NCI-H524 (cell line): ENCODE measurements at regions not wholly inside any gene's neighbourhood (a gene's known extent, or its start where the extent isn't known, plus 50 kb on each side); places are given as distances from the start of the nearest gene placed in this dataset.
A peak's percentile ranks its signal among the peaks of the same experiment; 100 is the strongest.
"Not testable (repeated sequence)": the region's sequence is repeated elsewhere in the genome, so short reads cannot be mapped to it uniquely, and the experiment has no call there.

Experiments used
- DNase-seq, 2 experiments: peaks; one replicate each; lab custom pipeline; 2025; lab: John Stamatoyannopoulos, UW

DNA sequence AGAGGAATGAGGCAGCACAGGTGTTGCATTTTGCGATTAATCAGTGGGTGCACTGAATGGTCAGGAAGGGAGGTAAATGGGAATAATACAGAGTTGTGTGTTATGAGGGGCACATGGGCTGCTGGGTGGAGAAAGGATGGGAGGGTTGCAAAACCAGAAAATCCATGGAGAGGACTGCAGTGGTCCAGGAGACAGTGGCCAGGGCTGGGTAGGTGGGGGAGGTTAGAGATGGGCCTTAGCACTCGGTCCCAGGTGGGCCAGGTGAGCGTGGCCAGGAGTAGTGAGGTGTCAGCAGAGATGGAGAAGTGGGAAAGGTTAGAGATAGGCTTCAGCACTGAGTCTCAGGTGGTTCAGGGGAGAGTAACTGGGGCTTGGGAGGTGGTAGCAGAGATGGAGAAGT is 399.1 kb upstream of the LARGE1 start:
- no peak for DNase-seq

DNA sequence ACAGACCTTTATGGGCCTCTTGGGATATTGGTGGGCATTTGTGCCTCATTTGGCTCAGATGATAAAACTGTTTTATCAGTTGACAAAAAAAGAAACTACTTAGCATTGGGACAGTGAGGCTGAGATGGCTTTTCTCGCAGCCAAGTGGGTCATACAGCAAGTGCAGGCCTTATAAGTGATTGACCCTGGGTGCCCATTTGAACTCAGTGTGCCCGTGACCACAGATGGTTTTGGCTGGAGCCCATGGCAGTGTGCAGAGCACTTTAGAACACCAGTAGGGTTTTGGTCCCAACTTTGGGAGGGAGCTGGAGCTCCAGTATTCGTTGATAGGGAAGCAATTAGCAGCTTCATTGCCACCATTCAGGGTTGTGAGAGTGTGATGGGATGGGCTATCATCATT is 404.5 kb upstream of the LARGE1 start:
- DNase-seq, result no peak

DNA sequence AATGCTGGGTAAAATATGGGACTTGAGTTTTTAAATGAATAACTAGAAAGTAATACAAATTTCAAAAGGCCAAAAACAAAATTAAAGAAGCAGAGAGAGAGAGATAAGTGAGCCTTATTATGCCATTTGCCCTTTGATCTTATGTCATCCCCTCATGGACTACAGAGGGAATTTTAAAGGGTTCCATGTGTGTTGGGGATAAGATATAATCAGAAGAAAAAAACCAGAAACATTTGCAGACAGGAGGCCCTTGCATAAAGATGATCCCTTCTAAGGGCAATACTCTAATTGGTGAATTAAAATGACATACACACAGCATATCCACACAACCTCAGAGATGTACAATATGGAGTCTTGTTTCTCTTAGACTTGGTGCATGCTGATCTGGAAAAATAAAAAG is 406.6 kb upstream of the LARGE1 start:
- DNase-seq, result no peak

DNA sequence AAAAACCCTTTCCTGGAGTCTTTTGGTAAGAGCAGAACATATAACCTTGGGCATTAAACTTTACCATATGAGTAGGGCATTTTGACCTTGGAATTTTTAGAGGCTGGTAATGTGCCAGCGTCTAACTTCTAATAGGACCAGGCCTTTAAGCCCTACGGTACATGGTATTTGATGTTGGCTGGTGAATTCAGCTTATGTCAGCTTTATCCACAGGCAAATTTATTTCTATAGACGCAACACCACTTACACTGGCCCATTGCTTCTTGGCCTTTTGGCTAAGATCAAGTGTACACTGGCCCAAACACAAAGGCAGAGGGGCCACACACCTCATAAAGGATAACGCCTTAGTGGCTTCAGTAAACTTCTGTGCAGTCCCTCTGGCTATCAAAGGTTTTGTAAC is 410.2 kb upstream of the LARGE1 start:
- DNase-seq, result no peak

DNA sequence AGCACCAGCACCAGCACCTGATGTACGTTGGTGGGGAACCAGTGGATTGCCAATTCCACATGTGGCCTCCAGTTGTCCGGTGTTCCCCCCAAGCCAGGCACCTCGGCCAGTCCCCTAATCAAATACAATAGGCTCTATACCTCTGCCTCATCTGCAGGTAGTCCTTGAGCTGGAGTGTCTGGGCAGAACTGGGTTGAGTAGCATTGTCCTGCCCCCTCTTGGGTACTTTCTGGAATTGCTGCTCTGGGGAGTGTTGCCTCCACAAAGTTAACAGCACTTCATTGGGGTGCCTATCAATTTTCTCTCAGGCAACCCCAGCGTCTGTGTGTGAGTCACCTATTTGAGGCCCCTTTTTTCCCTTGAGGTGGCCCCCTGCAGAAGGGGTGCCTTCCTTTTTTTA is 413.0 kb upstream of the LARGE1 start:
- no peak for DNase-seq

DNA sequence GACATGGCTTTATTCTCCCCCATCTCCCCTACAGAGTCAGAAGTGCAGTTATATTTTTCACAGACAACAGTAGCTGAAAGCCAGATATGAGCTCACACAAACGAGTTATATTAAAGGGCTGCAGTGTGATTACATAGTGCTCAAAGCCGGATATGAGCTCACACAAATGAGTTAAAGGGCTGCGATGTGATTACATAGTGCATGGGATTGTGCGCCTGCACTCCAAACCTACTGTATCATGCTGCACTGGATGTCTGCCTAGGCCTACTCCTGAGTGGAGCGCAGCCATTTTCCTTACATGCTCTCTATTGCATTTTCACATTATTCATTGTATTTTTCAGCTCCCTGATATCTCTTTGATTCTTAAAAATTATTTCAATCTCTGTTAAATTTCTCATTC is 414.6 kb upstream of the LARGE1 start:
- DNase-seq, result no peak

DNA sequence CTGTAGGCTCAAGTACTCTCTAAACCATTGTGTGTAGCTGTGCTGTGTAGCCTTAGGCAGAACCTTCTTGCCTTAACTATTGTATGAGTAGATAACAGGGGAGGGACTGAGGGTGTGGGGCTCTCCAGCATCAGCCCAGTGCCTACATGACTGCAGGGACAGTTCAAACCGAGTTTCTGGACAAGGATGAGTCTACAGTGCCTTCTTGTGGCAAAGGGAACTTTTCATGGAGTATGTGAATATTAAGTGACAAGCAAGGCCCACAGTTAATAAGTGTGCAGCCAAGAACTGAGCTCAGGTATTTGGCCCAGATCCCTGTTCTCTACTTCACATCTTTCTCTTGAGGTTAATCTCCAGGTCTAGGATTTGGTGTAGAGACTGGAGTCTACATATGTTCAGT is 424.4 kb upstream of the LARGE1 start:
- no peak for DNase-seq

DNA sequence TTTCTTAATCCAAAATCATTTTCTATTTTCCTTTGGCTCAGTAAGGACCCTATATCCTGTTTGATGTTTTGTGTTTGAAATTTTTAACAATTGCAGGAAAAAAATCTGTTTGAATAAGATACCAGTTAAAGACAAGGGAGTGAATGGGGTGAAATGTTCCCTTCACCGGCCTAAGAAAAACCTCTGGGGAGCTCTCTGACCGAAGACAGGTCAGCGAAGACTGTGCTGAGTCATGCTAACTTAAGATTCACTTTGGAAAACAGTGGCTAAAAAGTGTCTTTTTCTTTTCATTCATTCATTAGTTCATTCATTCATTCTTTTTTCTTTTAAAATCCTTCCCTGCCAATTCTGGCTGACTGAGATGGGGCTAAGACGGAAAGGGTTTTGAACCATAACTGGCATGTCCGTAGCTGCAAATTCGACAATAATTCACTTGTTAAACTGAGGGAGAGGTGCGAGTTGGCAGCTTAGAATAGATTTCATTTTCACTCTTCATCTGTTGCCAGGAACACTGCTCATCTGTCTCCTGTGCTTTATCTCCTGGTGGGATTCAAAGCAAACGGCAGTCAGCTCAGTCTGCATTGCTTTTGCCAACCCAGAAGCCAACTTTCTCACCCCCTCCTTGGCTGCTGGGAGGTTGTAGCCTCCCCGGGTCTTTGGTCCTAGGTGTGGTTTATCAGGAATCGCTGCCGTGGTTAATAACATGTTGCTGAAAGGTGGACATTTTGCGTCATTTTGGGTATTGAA is 434.0 kb upstream of the LARGE1 start:
- no peak for DNase-seq

DNA sequence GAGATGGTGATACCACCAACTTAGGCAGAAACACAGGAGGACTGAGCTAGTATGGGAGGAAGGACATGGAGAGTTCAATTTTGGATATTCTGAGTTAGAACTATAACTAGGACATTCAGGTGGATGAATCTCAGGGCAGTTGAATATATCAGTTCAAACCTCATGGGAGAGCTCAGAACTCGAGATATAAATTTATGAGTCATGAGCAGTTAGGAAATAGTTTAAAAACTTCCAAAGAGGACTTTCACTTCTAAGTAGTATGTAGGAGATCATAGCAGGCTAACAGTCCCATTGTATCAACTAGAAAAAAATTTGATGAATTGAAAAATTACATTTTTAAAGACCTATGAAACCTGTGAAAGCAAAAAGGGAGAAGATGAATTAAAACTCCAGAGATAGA is 436.2 kb upstream of the LARGE1 start:
- no peak for DNase-seq

DNA sequence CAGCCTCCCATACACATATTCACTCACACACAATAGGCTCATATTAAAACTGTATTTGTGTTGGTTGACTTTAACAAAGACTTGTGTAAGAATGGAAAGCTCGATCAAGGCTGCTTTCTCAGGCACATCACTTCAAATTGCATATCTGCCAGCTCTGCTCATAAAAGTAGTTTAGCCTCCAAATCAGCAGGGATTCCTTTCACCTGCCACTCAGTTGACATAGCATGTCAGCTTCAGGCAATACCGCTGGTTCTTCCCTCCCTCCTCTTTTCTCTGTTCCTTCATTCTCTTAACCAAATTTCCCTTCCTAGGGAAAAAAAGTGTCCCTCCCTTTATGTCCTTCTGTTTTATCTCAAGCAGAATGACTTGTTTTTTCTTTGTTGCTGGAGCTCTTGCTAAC is 450.4 kb upstream of the LARGE1 start:
- DNase-seq, result no peak

DNA sequence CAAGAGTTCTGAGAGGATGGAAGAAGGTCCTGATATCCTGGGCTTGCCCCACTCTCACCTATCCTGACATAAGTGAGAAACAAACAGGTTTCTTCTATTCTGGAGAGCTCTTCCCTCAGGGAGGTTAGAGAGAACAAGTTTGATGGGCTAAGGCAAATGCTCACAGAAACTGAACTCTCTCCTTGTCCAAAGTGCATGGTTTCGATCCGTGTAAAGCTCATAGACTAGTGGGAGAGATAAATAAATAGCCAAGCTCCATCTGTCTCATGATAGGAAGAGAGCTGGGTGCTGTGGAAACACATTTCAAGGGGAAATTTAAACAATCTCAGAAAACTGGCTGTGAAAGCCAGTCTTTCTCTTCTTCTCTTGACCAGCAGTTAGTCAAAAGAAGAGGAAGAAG is 459.5 kb upstream of the LARGE1 start:
- no peak for DNase-seq

DNA sequence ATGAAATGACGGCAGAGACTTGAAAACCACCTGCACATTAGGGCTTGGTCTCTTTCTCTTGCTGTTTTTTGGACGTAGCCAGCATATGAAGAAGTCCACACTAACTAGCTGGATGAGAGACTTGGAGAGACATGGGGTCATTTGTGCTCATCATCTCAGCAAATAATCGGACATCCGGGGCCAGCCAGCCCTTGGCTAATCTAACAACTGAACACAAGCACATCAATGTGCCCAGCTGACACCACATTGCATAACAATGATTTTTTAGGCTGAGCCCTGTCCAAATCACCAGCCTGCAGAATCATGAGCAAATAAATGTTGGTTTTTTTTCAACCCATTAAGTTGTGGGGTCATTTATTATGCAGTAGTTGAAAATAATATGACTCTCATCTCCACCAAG is 460.3 kb upstream of the LARGE1 start:
- no peak for DNase-seq

DNA sequence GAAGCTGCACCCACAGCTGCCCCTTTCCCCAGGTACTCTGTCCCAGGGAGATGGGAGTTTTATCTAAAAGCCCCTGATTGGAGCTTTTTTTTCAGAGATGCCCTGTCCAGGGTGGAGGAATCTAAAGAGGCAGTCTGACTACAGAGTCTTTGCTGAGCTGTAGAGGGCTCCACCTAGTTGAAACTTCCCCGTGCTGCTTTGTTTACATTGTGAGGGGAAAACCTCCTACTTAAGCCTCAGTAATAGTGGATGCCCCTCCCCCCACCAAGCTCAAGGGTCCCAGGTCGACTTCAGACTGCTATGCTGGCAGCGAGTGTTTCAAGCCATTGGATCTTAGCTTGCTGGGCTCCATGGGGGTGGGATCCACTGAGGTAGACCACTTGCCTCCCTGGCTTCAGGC is 470.1 kb upstream of the LARGE1 start:
- DNase-seq, result no peak

DNA sequence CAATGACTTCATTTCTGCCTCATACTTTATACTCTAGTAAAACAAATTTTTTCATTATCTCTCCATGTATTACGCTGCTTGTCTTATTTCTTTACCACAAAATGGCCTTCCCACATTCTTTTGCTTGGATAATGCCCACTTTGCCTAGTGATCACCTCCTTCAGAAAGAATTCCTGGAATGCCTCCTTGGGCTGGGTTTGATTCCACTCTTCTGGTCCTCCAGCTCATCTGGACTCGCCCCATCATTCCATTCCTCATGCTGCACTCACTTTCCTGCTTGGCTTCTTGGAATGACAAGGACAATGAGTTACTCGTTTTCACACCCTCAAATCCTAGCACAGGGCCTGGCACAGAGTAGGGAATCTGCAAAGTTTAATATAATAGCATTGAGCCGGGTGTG is 475.1 kb upstream of the LARGE1 start:
- no peak for DNase-seq

DNA sequence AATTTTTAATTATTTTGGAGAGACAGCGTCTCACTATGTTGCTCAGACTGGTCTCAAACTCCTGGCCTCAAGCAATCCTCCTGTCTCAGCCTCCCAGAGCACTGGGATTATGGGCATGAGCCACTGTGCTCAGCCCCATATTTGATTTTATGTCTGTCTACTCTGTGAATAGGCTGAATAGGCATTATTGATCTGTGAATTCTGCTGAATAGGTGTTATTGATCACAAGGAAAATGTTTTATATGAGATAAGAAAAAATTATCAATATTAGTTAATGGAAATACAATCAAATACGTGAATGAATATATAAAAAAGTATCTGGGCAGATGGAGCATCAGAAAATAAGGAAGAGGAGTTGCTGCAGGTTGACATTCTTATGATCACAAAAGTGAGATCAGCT is 483.4 kb upstream of the LARGE1 start:
- DNase-seq, result no peak

DNA sequence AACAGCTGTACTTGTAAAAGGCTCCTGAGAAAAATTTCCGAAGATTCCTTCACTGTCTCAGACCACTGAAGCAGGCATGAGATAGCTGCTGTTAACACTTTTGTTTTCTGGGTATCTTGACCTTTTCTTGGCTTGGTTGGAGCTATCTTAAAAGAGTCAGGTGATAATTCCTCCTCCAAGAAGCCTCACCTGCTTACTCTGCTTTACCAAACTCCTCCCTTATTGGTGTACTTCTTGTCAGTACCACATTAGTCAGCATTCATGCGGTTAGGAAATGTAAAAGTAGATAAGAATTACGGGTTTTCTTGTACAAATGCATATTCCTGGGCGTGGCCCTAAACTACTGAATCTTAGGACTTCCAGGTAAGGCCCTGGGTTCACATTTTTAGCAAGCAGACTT is 489.8 kb upstream of the LARGE1 start:
- DNase-seq, result no peak

DNA sequence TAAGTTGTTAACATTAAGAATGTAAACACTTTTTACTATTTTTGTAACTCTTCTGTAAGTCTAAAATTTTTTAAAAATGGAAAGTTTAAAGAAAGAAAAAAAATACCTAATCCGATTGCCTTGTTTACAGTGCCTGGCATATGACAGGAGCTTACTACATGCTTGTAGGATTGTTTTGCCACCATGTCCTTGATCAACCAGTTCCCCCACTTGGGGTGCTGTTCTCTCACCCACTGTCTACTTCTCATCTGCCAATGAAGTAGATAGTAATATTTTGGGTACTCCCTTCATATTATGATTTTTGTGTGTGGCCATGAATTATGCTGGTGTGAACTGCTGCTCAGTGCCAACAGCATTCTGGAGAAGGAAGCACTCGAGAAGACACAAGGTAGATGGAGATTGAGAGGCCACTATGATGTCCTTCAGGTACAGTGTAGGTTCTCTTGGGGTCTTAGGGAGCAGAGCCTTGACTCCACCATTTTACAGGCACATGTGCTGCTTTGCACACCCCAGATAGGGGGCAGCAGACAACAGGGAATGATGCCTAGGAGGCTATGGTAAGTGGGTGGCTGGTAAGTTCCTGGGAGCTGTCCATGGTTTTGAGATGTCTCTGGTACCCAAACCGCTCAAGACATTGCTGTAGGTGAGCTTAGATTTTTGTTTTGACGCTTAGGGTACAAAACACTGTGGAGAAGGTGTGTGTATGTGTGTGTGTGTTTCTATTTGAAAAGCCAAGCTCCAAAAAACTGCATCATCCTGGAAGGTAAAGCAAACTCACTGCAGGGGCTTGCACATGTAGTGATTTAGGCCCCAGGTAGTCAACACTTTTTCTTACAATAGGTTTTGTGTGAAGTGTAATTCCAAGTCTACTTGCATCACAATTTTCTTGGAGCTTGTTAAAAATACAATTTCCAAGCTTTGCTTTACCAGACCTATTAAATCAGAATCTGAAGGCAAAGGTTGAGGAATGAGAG is 494.5 kb upstream of the LARGE1 start:
- DNase-seq, result peak; percentile 85

DNA sequence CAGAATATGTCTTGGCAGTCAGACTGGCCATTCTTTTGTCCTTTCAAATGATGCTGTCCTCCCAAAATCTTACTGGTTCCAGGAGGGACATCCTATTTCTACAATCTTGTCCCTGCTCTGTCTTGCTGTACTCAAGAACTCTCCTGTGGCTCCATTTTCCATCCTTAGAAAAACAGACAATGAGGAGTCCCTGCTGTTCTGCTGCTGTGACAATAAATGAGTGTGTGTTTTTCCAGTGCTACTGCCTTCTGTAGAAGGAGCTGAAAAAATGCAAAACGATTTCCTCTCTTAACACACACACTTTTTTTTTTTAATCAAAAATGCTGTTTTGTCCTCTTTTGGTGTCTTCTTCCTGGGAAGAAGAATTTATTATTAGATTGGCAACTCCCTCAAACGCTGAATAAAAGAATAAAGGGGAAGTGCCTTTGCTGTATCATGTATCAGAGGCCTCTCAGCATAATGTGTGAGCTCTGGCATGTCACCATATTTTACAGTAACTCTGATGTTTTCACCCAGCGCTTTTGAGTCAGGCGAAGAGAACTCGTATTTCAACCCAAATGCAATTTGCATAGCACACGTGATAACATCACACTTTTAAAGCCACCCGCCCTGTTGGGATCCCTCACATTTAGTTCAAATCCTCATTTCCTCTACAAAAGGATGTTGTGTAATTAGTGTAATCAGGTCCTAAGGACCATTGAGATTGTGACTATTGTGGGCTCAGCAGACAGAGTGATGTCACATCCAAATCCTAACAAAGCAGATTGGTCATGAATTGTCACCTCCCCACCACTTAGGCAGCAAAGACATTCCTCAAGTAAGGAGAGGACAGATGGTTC is 496.0 kb upstream of the LARGE1 start:
- peak; percentile 19 to 70 for DNase-seq

DNA sequence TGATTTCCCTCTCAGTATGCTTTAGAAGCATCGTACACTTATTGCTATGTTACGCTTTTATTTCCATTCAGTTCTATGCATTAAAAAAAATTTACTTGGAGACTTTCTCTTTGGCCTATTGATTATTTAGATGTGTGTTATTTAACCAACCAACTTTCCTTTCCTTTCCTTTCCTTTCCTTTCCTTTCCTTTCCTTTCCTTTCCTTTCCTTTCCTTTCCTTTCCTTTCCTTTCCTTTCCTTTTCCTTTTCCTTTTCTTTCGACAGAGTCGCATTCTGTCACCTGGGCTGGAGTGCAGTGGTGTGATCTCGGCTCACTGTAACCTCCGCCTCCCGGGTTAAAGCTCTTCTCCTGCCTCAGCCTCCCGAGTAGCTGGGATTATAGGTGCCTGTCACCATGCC is 502.7 kb upstream of the LARGE1 start:
- DNase-seq, result not testable (repeated sequence)

DNA sequence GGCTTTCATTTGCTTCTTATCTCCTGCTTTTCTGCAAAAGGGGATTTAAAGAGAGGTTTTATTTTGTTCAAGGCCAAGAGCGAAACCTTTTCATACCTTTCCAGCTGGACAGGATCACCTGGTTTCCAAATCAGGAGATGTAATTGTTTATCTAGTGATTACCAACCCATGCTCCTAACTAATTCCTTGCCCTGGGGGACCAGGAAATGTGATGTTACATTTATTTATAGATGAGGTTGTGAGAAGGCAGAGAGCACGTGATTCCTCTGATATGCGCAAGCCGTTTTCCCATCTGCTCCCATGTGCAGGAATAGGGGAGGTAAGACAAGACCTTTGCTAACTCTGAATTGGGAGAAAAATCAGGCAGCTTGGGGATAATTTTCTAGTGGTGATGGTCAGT is 507.2 kb upstream of the LARGE1 start:
- no peak for DNase-seq

DNA sequence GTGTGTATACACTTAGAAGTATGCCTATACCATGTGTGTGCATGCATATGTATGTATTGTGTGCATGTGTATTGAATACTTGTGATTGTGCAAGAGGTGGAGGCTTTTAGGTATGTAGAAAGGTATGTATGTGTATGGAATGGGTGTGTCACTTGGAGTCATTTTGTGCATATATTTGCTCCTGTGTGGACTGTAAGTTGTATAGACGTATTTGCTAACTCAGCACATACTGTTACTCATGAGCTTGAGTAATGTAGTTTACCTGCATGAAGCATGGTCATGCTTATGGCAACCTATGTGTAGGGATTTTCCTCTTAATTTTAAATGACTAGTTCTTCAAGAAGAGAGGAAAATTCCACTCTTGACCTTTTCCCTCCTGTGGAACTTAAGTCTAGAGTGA is 507.6 kb upstream of the LARGE1 start:
- DNase-seq, result no peak

DNA sequence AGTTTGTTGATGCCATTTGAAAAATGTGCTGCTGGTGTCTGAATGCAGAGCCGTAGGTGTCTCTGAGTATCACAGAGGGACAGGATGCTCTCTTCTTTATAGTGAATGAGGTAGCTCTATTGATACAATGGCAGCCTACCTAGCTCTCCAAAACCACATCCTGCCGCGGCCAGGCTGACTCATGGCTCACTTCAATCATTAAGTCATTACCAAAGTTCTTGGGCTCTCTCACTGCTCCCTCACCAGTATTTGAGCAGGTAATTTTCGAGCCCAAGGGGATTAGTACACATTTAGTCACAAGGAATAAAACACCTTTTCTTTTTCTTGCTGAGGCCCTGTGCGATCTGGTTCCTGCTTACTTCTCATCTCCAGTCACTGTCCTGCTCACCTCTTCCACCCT is 509.0 kb upstream of the LARGE1 start:
- DNase-seq, result no peak

DNA sequence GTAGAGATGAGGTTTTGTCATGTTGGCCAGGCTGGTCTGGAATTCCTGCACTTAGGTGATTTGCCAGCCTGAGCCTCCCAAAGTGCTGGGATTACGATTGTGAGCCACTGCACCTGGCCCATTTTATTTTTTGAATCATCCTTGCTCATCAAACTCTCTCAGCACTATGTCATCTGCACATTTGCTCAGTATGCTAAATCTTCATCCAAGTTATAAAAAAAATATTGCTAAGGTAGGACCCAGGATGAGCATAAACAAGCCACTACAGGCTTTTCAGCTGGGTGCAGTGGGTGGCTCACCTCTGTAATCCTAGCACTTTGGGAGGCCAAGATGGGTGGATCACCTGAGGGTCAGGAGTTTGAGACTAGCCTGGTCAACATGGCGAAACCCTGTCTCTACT is 510.1 kb upstream of the LARGE1 start:
- DNase-seq, result no peak
